ENCODE measurements at regions not wholly inside any gene's neighbourhood (a gene's known extent, or its start where the extent isn't known, plus 50 kb on each side); places are given as distances from the start of the nearest gene placed in this dataset.

GRCh38 chr20:24744747-24745146 is 204.3 kb upstream of the CST7 start:
- no peak for TF ChIP-seq CTCF (conservative IDR thresholded peaks at IDR 0.05 in 1 of 2, IDR thresholded peaks at IDR 0.05 in 1 of 2; ENCODE audit: extremely low read depth in 1 of 2, insufficient read depth in 1 of 2, low read depth in 1 of 2, low read length in 2 of 2)
- no peak for TF ChIP-seq EZH2 (IDR thresholded peaks at IDR 0.05; ENCODE audit: borderline replicate concordance, low read length)
